Renal pelvis (tissue), 1 donor: ENCODE measurements at regions not wholly inside any gene's neighbourhood (a gene's known extent, or its start where the extent isn't known, plus 50 kb on each side); places are given as distances from the start of the nearest gene placed in this dataset.
A peak's percentile ranks its signal among the peaks of the same experiment; 100 is the strongest.
"Not testable (repeated sequence)": the region's sequence is repeated elsewhere in the genome, so short reads cannot be mapped to it uniquely, and the experiment has no call there.

ENCODE experiments used
- DNase-seq: peaks from one replicate; pipeline ENCODE4 v3.0.0-alpha.2; 2013

DNA sequence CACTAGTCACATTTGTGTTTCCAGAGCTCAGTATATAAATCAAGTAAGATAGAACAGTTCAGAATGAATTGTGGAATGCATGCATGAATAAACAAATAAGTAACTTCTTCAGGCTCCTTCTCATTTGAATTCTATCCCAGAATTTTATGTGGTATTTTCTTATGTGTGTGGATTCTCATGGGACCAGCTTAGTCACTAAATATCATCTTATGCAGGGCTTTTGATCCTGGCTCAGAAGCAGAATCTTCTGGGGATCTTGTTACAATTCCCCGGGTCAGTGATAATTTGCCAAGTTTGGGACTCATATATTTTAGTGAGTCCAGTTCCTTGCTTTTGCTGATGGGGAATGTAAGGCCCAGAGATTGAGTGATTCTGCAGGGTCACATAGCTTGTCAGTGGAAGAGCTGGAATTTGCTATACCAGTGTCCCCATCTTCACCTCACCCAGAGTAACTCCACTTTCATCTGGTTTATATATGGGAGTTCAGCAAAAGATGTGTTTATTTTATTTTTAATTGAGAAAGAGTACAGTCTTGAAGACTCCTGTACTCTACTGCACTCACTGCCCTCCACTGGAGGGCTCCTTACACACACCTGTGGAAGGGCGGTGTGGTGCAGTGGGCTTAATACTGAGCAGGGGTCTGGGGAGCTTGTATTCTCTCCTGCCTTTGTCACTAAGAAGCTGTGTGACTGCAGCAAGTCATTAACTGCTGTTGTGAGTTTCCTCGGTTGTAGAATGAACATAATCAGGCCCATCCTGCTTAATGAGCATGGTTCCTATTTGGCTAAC is 198.2 kb upstream of the CXorf66 start:
- DNase-seq, result no peak

DNA sequence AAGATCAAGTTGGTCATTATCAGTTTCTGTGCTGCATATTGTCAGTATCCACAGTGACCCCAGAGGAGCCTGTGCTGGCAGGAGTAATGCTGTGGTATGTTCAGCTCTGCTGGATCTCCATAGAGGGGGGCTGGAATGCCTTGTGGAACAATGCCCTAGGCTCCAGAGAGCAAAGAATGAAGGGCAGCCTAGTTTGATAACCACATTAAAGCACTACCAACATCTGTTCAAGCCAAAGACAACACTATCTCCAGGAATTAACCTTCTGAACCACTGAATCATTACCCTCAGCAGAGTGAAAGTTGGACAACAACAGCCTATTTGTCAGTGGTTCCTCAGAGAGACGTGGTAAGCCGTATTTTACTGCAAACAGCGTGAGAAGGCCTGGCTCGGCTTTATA is 192.3 kb upstream of the CXorf66 start:
- DNase-seq, result no peak

DNA sequence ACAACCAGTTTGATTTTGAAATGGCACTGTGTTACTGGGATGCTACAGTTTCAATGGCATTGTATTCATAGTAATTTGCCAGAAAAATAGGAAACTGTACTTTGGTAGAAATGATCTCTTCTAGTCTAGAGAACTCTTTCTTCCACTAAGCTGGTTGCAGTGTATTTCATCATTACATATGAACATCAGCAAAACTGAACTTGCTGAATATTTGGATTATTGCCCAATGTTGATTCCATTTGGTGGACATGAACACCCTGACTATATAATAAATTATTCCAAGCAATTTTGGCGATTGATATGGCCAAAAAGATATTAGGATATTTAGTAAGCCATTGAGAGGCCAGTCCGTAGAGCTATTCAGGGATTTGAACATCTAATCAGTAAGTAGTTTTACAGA is 191.8 kb upstream of the CXorf66 start:
- DNase-seq, result no peak

DNA sequence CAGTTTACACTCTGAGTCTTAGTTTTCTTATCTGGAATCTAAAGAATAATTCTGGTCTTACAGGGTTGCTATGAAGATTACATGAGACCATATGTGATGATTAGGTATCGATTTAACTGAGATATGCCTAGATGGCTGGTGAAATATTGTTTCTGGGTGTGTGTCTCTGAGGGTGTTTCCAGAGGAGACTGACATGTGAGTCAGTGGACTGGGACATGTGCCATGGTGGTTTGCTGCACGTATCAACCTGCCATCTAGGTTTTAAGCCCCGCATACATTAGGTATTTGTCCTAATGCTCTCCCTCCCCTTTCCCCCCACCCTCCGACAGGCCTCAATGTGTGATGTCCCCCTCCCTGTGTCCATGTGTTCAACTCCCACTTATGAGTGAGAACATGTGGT is 186.0 kb upstream of the CXorf66 start:
- DNase-seq, result no peak

DNA sequence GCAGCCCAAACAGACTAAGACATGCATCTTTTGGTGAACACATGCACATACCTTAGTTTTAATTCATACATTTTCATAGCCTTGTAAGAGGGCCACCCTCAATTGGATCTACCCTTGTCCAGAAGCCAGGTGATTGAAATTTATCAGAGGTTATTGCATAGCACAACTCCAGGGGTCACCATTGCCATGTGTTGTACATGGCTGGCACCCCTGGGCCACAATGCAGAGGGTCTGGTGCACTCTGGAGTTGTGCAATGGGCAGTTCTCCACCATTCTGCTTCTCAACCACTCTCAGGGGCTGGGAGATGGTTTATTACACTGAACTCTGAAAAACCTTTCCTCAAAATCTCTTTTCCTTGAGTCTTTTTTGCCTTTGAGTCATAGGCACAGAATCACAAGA is 184.4 kb upstream of the CXorf66 start:
- DNase-seq, result no peak

DNA sequence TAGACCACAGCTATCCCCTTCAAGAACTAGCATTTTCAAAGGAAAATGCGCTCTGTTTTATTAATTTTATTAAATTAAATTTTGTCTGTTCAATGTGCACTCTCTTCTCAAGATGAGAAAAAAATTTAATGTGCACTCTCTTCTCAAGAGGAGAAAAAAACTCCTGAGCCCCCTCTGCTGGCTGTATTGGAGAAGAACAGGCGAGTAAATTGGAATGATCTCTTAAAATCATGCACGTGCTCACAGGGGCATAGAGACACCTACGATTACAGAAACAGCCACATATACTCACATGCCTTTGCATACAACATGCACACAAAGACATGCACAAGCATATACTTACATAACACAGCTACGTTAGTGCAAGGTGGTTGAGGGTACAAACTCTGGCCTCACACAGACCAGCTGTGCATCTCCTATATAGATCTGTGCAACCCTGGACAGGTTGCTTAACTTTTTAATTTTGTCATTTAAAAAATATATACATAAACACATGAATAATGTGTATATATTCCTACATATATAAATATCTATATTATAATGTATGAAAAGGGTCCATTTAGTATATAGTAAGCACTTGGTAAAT is 176.2 kb upstream of the CXorf66 start:
- peak; percentile 27 for DNase-seq

DNA sequence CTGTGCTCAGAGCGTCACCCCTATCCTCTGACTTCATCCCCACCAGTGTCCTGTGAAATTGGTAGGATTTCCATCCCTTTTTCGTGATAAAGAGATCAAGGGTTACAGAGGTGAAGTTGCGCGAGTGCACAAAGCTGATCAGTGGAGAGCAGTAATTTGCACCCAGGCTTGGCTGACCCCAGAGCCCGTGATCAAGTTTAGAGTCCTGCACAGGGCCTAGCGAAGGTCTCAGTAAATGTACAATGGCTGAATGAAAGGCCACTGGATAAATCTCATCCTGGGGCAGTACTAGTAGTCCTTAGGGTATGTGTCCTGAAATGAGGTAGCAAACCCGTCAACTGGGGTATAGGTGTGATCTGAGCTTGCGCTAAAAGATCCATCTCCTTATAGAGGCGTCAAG is 173.2 kb upstream of the CXorf66 start:
- DNase-seq, result not testable (repeated sequence)

DNA sequence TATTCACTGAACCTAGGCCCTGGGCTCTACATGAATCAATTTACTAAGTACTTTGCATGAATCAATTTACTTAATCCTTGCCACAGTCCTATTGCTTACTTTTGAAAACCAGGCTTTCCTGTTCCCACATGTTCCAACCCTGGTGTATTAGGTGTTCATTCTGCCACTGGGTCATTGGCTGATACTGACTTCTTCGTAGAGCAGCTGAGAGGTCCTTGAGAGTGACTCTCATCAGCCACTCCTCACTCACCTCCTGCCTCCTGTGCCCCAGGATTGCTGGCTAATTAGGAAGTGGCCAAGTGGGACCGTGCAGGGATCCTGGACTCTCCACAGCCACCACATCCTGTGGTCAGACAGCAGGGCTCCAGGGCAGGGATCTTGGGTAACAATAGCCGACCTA is 172.7 kb upstream of the CXorf66 start:
- DNase-seq, result not testable (repeated sequence)

DNA sequence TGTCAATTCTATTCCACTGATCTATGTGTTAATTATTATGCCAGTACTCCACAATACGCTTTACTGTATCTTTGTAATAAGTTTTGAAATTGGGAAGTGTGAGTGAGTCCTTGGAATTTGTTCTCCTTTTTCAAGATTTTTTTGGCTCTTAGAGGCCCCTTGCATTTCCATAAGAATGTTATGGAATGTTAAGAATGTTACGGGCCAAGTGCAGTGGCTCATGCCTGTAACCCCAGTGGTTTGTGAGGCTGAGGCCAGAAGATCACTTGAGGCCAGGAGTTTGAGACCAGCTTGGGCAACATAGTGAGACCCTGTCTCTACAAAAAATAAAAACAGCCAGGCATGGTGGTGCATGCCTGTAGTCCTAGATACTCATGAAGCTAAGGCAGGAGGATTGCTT is 167.6 kb upstream of the CXorf66 start:
- no peak for DNase-seq

DNA sequence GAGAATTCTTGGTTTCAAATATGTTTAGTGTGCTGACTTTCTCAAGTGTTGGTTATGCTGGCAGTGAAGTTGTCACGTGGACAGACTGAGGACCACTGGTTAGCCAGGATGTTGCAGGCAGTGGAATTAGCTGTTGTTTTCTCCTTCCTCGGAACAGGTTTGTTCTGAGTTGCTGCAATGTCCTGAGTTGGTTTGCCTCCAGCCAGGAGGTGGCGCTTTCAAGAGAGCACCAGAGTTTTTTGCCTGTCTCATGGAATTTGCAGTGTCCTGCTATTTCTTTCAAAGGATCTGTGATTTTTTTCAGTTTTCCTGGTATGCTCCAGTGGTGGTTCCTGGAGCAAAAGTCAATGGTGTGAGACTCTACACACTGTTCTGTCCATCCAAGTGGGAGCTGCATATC is 158.1 kb upstream of the CXorf66 start:
- no peak for DNase-seq

DNA sequence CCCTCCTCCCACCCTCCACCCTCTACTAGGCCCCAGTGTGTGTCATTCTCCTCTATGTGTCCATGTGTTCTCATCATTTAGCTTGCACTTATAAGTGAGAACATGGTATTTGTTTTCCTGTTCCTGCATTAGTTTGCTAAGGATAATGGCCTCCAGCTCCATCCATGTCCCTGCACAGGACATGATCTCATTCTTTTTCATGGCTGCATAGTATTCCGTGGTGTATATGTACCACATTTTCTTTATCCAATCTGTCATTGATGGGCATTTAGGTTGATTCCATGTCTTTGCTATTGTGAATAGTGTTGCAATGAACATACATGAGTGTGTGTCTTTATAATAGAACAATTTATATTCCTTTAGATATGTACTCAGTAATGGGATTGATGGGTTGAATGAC is 148.7 kb upstream of the CXorf66 start:
- not testable (repeated sequence) for DNase-seq

DNA sequence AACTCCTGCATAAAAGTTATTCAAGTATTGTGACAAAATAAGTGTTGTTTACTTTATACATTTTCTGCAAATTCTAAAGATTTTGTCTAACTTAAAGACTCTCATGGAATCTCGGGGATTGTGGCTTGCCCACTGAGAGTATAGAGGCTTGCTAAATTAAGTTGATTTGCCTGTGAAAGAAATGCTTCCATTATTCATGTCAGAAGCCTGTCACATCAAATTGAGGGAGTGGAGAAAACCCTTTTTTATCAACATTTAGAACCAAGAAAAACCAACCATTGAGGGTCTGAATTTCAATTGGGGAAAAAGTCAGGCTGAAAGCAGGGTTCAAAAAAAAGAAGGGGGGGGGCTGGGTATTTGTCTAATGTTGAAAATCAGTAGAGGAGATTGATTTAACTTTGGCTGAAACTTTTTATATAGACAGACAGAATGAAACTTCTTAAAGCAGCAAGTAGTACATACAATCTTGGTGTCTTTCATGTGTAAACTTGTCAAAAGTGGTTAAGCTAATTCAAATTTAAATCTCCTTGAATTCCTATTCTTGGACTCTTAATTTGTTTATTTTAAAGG is 144.8 kb upstream of the CXorf66 start:
- DNase-seq, result no peak

DNA sequence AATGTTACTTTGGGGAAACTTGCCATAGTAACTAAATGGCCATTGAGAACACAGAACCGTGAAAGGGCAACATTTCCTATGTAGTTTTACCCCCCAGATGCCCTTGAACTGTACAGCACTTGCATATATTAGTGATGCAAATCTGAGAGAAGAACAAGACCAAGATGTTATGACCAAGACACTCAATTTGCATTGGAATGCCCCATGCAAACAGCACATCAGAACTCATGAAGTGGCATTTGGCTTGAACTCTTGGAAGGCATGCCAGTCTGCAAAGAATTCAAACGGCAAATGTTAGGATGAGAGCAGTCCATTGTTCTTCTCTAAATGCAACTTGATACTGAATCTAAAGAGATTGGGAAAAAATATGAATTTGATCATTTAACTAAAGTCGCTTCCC is 139.4 kb upstream of the CXorf66 start:
- DNase-seq, result no peak

DNA sequence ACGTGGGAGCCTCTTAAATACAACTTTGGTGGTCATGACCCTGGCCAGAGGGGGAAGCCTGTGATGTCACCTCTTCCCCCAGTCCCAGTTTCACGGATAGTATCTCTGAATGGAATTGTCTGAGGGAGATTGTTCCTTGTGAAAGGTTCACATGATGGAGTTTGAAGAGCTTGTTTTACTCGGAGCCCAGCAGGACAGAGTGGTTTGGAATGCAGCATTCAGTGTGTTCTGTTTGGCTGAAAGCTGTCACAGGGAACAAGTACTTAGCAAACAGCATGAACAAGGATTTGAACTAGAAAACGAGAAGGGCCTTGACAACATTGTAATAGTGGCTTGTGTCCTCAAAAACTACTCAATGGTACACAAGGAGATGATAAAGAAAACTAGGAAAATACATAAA is 133.9 kb upstream of the CXorf66 start:
- DNase-seq, result no peak

DNA sequence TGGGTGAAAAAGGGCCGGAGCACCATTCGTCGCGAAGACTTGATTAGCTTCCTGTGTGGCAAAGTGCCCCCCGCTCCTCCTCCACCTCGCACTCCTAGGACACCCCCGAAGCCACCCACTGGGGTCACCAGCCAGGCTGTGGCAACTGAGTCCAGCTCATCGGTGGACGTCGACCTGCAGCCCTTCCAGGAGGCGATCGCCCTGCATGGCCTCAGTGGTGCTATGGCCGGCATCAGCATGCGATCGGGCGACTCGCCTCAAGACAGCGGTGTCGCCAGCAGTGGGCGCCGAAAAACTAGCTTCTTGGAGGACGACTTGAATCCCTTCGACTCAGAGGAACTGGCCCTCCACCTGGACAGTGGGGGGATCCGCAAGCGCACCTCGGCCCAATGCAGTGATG is 126.8 kb upstream of the CXorf66 start:
- DNase-seq, result no peak

DNA sequence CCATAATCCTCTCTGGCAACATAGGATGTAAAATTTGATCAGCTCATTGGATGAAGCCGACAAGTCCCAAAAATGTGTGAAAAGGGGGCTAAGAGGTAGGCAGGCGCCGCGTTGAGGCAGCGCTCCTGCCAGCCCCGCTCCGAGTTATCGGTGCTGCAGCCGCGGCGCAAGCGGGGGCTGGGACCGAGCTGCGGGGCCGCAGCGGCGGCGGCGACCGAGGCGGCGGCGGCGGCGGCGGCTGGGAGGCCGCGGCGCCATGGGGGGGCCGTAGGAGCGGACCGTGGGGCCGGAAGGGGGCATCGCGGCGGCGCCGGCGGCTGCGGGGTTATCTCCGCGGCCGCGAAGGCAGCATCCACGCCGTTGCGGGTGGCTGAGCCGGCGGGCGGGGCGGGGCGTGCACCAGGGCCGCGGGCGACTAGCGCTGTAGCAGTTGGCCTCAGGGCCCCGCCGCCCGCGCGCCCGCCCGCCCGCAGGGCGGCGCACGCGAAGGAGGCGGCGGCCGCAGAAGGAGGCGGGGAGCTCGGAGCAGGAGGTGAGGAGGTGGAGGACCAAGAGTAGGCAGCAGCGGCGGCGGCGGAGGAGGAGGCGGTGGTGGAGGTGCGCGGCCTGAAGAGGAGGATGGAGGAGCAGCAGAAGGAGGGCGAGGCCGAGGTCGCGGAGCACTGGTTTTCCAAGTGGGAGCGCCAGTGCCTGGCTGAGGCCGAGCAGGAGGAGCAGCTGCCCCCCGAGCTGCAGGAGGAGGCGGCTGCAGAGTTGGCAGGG is 126.0 kb upstream of the CXorf66 start:
- no peak for DNase-seq

DNA sequence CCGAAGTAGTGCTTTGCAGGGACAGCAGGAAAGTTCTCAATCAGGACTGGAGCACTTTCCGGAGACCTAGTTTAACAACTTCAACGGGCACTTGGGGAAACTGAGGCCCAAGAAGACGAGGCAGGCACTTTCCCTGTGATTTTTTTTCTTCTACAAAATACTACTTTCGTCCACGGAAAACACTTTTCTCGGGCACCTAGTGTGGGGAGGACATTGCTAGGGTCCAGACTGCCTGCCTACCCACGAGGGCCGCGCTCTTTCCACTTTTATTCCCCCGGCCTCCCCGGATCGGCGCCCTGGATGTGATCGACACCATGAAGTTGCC is 125.4 kb upstream of the CXorf66 start:
- DNase-seq, result no peak

DNA sequence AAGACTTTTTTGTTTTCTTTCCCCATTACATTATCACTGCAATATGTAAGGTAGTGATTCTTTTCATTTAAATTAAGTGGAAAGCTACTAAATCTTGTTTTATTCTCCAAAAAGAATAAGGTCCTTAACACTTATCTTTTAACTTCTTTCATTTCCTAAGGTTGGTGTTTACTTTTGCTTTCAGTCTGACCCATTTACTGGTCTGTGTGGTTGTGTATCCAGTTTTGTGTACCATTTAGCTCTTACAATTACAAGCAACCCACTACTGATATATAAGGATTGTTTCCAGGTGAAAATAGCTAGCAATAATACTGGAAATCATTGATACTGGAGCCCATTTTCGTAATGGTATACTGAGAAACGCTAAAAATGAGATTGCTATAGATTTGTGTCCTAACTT is 123.1 kb upstream of the CXorf66 start:
- DNase-seq, result no peak

DNA sequence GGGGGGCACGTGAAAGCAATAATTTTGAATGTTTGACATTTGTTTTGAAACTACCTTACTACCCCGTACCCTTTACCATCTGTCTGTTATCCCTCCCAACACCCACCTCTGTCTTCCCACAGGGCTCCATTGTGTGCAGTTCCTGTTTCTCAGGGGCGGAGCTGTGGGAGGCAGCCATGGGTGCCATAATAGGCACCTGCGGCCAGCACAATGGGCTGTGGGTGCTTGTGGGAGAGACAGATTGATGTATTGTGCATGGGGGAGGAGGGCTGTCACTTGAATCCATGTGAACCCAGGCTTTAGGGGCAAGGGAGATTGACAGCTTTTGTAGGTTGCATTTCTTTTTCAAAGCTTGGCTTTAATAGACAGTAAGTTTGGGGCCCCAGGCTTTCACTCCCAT is 122.6 kb upstream of the CXorf66 start:
- no peak for DNase-seq

DNA sequence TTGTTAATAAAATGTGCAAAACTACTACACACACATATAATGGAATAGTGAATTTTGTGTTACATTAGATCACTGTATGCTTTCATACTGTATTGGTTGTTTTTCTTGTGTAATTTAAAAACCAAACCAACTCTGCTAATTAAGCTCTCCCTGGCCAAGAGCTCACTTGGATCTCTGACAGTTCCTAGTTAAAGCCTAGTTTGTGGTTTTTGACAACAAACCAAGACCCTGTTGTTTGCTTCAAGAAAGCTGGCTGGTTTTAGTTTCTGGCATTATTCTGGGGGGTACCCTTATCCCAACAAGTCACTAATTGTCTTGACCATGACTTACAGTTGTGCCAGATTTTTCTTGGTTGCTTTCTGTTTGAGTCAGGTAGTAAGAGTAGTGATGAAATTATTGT is 121.4 kb upstream of the CXorf66 start:
- DNase-seq, result no peak

DNA sequence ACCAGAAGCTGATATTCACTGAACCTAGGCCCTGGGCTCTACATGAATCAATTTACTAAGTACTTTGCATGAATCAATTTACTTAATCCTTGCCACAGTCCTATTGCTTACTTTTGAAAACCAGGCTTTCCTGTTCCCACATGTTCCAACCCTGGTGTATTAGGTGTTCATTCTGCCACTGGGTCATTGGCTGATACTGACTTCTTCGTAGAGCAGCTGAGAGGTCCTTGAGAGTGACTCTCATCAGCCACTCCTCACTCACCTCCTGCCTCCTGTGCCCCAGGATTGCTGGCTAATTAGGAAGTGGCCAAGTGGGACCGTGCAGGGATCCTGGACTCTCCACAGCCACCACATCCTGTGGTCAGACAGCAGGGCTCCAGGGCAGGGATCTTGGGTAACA is 109.5 kb upstream of the CXorf66 start:
- DNase-seq, result not testable (repeated sequence)

DNA sequence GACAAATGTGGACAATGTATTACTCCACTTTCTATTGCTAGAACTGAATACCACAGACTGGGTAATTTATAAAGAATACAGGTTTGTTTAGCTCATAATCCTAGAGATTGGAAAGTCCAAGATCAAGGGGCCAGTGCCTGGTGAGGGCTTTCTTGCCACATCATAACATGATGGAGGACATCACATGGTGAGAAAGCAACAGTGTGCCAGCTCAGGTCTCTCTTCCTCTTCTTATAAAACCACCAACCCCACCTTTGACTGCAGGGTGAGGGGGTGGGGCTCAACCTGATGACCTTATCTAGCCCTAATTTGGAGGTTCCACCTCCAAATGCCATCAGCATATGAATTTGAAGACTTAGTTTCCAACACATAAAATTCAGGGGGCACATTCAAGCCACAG is 105.7 kb upstream of the CXorf66 start:
- no peak for DNase-seq
